ENCODE measurements at regions not wholly inside any gene's neighbourhood (a gene's known extent, or its start where the extent isn't known, plus 50 kb on each side); places are given as distances from the start of the nearest gene placed in this dataset.

DNA sequence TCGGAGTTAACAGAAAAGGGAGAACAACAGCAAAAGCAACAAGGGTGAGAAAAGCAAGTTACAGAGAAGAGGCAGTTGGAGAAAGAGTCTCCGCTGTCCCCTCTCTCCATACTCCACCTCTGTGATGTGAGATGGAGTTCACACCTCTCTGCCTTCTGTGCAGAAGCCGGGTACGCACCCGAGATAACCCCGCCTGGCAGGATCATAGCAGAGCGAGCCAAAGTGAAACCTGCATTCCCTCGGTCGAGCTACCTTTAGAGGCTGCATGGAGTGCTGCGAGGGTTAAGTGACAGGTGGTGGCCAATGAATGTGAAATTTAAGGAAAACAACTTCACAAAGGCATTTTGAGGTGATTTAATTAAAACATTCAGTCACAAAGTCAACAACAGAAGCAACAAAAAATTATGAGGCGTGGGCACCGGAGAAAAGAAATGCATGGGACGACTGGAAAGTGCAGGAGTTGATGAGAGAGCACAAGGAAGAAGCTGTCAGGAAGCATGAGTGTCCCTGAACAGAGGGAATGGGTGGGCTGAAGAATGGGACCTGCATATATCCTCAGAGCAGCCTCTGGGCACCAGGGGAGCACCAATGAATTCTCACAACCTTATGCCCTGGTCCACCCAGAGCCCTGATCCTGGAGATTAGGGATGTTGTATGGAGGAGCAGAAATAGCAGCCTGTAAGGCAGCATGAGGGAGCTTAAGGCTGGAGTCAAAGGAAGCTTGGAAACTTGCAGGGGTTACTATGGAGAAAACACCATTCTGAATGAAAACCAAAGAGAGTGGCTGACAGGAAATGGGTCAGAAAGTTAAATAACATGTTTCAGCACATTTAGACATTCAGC, 208.3 kb downstream of the EMP1 start:
- TF ChIP-seq, protein P1, sequence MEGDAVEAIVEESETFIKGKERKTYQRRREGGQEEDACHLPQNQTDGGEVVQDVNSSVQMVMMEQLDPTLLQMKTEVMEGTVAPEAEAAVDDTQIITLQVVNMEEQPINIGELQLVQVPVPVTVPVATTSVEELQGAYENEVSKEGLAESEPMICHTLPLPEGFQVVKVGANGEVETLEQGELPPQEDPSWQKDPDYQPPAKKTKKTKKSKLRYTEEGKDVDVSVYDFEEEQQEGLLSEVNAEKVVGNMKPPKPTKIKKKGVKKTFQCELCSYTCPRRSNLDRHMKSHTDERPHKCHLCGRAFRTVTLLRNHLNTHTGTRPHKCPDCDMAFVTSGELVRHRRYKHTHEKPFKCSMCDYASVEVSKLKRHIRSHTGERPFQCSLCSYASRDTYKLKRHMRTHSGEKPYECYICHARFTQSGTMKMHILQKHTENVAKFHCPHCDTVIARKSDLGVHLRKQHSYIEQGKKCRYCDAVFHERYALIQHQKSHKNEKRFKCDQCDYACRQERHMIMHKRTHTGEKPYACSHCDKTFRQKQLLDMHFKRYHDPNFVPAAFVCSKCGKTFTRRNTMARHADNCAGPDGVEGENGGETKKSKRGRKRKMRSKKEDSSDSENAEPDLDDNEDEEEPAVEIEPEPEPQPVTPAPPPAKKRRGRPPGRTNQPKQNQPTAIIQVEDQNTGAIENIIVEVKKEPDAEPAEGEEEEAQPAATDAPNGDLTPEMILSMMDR (IDR thresholded peaks at IDR 0.05; ENCODE audit: low read depth, low read length, missing input control) = no peak
- TF ChIP-seq JUND (IDR thresholded peaks at IDR 0.05) (no peak), TAF1 (conservative IDR thresholded peaks at IDR 0.05) (no peak), SP1 (IDR thresholded peaks at IDR 0.05) (no peak), EGR1 (IDR thresholded peaks at IDR 0.05; ENCODE audit: low read depth in 2 of 2) (no peak), GABPA (IDR thresholded peaks at IDR 0.05 in 1 of 2, conservative IDR thresholded peaks at IDR 0.05 in 1 of 2) (no peak)
- TF ChIP-seq, protein P2, sequence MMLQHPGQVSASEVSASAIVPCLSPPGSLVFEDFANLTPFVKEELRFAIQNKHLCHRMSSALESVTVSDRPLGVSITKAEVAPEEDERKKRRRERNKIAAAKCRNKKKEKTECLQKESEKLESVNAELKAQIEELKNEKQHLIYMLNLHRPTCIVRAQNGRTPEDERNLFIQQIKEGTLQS (IDR thresholded peaks at IDR 0.05) = no peak
- TF ChIP-seq, protein P3, sequence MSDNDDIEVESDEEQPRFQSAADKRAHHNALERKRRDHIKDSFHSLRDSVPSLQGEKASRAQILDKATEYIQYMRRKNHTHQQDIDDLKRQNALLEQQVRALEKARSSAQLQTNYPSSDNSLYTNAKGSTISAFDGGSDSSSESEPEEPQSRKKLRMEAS (IDR thresholded peaks at IDR 0.05) = no peak

Data from liver (tissue), 3 donors.